Fibroblast of skin of left biceps (primary cell): ENCODE measurements at regions not wholly inside any gene's neighbourhood (a gene's known extent, or its start where the extent isn't known, plus 50 kb on each side); places are given as distances from the start of the nearest gene placed in this dataset.

Experiments
- DNase-seq, 2 experiments: peaks; one replicate each; pipeline ENCODE4 v3.0.0-alpha.2; 2013; ENCODE audit warnings: low read depth in 2 of 2

GRCh38 chr5:66306105-66306843, 162.2 kb downstream of the SREK1 start:
- DNase-seq, result peak; percentile 29 to 30

- DNase-seq, result no peak
Observed at GRCh38 chr5:66306844-66307315, 162.8 kb downstream of the SREK1 start.

GRCh38 chr5:66307647-66308241, 163.6 kb downstream of the SREK1 start:
- peak; percentile 22 to 27 for DNase-seq

GRCh38 chr5:66312266-66312665, 168.2 kb downstream of the SREK1 start:
- no peak for DNase-seq

- no peak for DNase-seq
Observed at GRCh38 chr5:66315784-66316183, 171.7 kb downstream of the SREK1 start.

- no peak for DNase-seq
Observed at GRCh38 chr5:66322786-66323528, 178.9 kb downstream of the SREK1 start.

GRCh38 chr5:66323529-66323895, 179.4 kb downstream of the SREK1 start:
- no peak for DNase-seq

- DNase-seq, result no peak
Observed at GRCh38 chr5:66324357-66324756, 180.3 kb downstream of the SREK1 start.

GRCh38 chr5:66326276-66326675, 182.2 kb downstream of the SREK1 start:
- DNase-seq, result no peak

- no peak for DNase-seq
Observed at GRCh38 chr5:66327008-66327407, 182.9 kb downstream of the SREK1 start.

- no peak for DNase-seq
Observed at GRCh38 chr5:66329078-66329477, 185.0 kb downstream of the SREK1 start.

- DNase-seq, result no peak
Observed at GRCh38 chr5:66333192-66333591, 189.1 kb downstream of the SREK1 start.

GRCh38 chr5:66337626-66338226, 193.6 kb downstream of the SREK1 start:
- no peak for DNase-seq

GRCh38 chr5:66338828-66339227, 194.7 kb downstream of the SREK1 start:
- no peak for DNase-seq

- DNase-seq, result no peak
Observed at GRCh38 chr5:66339896-66340295, 195.8 kb downstream of the SREK1 start.

GRCh38 chr5:66340786-66341185, 196.7 kb downstream of the SREK1 start:
- DNase-seq, result no peak

GRCh38 chr5:66342341-66342880, 198.3 kb downstream of the SREK1 start:
- no peak for DNase-seq

- no peak for DNase-seq
Observed at GRCh38 chr5:66343370-66344071, 199.4 kb downstream of the SREK1 start.

- DNase-seq, result no peak
Observed at GRCh38 chr5:66344544-66344943, 200.4 kb downstream of the SREK1 start.

- no peak for DNase-seq
Observed at GRCh38 chr5:66345281-66345680, 201.2 kb downstream of the SREK1 start.

GRCh38 chr5:66346869-66347268, 202.8 kb downstream of the SREK1 start:
- no peak for DNase-seq
